SU-DHL-6 (cell line): ENCODE measurements at regions not wholly inside any gene's neighbourhood (a gene's known extent, or its start where the extent isn't known, plus 50 kb on each side); places are given as distances from the start of the nearest gene placed in this dataset.

ENCODE experiments used
- CTCF ChIP-seq: fragments of 200-600 bp; sonication (generic); IDR thresholded peaks from one replicate; pipeline ENCODE4 v1.5.1; 2017; ENCODE audit warnings: antibody characterized with exemption, mild to moderate bottlenecking, low read length, moderate library complexity; ENCODE audit not compliant: insufficient read depth, poor library complexity, severe bottlenecking
- EZH2phosphoT487 ChIP-seq: fragments of 200-600 bp; sonication (generic), shearing (Covaris generic); conservative IDR thresholded peaks from 2 replicates; pipeline ENCODE4 v1.6.1; 2018; ENCODE audit warnings: mild to moderate bottlenecking, antibody characterized with exemption, low read length, moderate library complexity, mixed read lengths

GRCh38 chr5:38719916-38720315, 125.9 kb upstream of the OSMR start:
- TF ChIP-seq CTCF: no peak
- TF ChIP-seq EZH2phosphoT487: no peak
